Bronchial epithelial cell (primary cell): ENCODE measurements at regions not wholly inside any gene's neighbourhood (a gene's known extent, or its start where the extent isn't known, plus 50 kb on each side); places are given as distances from the start of the nearest gene placed in this dataset.

ENCODE experiments used
- DNase-seq: peaks from one replicate; pipeline ENCODE4 v3.0.0-alpha.2; 2010; ENCODE audit warnings: low read depth
- FAIRE-seq: peaks from 2 replicates; lab custom pipeline; 2011; peaks lifted over from hg19 to GRCh38; lab: Jason Lieb, UNC
- H3K27me3 ChIP-seq: 2 replicates; pipeline ENCODE4 v1.5.1; 2011; ENCODE audit warnings: low read length; ENCODE audit not compliant: control insufficient read depth, insufficient read depth
- H3K36me3 ChIP-seq: 2 replicates; pipeline ENCODE4 v1.5.1; 2011; ENCODE audit warnings: low read length; ENCODE audit not compliant: control insufficient read depth, insufficient read depth
- H3K4me3 ChIP-seq: 2 replicates; pipeline ENCODE4 v1.5.1; 2011; ENCODE audit warnings: mild to moderate bottlenecking, low read depth, low read length, control low read depth
- TF ChIP-seq, protein P1 (sequence below): IDR thresholded peaks from 2 replicates; pipeline ENCODE4 v1.5.1; 2011; ENCODE audit warnings: mild to moderate bottlenecking, moderate library complexity, low read length, control low read depth, inconsistent platforms; ENCODE audit not compliant: insufficient read depth, severe bottlenecking

- TF ChIP-seq, protein P1, sequence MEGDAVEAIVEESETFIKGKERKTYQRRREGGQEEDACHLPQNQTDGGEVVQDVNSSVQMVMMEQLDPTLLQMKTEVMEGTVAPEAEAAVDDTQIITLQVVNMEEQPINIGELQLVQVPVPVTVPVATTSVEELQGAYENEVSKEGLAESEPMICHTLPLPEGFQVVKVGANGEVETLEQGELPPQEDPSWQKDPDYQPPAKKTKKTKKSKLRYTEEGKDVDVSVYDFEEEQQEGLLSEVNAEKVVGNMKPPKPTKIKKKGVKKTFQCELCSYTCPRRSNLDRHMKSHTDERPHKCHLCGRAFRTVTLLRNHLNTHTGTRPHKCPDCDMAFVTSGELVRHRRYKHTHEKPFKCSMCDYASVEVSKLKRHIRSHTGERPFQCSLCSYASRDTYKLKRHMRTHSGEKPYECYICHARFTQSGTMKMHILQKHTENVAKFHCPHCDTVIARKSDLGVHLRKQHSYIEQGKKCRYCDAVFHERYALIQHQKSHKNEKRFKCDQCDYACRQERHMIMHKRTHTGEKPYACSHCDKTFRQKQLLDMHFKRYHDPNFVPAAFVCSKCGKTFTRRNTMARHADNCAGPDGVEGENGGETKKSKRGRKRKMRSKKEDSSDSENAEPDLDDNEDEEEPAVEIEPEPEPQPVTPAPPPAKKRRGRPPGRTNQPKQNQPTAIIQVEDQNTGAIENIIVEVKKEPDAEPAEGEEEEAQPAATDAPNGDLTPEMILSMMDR, result no peak
- DNase-seq (no peak), FAIRE-seq (no peak)
- no peaks in the 10 kb centered on the region for H3K27me3 ChIP-seq
- no peaks in the 10 kb centered on the region for H3K36me3 ChIP-seq
- H3K4me3 ChIP-seq, result no peak overlapping the region
These were observed 50.5 kb upstream of the MAP4K3 start for GRCh38 chr2:39487398-39488250.

DNA sequence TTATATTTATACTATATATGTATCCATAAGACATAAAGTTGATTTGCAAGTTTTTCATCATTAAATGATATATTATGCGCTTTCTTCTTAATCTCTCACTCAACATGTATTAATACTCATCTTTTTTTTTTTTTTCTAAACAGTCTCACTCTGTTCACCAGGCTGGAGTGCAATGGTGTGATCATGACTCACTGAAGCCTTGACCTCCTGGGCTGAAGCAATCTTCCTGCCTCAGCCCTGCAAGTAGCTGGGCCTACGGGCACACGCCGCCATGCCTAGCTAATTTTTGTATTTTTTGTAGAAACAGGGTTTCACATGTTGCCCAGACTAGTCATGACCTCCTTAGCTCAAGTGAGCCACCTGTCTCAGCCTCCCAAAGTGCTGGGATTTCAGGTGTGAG is 51.4 kb upstream of the MAP4K3 start:
- H3K27me3 ChIP-seq, result no peaks in the 10 kb centered on the region
- TF ChIP-seq, protein P1, result no peak
- DNase-seq, result peak; percentile 95
- H3K36me3 ChIP-seq, result no peaks in the 10 kb centered on the region
- no peak for FAIRE-seq
- no peak overlapping the region for H3K4me3 ChIP-seq

DNA sequence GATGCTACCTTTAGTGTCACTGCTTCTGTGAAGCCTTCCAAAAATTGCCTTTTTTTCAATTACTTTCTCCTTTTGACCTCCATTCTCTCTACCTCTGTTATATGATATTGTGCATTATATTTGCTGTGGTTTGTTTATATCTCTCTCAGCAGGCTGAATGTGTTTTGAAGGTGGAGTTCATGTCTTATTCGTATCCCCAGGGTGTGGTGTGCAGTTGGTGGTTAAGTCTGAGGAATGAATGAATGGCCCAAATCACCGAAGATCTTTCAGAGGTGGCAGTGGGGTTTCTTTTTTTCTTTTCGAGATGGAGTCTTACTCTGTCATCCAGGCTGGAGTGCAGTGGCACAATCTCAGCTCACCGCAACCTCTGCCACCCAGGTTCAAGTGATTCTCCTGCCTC is 53.5 kb upstream of the MAP4K3 start:
- no peak for FAIRE-seq
- TF ChIP-seq, protein P1, result no peak

DNA sequence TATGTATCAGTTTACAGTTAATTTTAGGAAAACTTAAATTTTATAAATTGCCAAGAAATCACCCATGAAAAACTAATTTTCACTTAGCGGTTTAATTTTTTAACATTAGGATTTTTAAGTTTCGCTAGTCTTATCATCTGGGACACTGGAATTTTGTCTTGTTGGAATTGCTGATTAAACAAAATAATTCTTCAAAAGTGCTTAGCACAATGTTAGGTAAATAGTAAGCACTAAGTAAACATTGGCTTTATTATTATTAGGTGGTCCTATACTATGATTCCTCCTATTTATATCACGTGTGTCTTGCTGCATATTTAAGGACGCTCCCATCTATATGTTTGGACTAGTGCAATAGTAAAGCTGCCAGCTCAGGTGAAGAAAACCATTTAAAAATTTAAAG is 54.6 kb upstream of the MAP4K3 start:
- FAIRE-seq (no peak), DNase-seq (no peak)
- no peaks in the 10 kb centered on the region for H3K27me3 ChIP-seq
- no peak overlapping the region for H3K4me3 ChIP-seq
- H3K36me3 ChIP-seq, result no peaks in the 10 kb centered on the region
- TF ChIP-seq, protein P1, result no peak

More for the DNA sequence above, 53.5 kb upstream of the MAP4K3 start:
- DNase-seq, result no peak
- no peaks in the 10 kb centered on the region for H3K36me3 ChIP-seq
- no peak overlapping the region for H3K4me3 ChIP-seq
- no peaks in the 10 kb centered on the region for H3K27me3 ChIP-seq

GRCh38 chr2:39492095-39492590 is 55.1 kb upstream of the MAP4K3 start:
- DNase-seq (peak; percentile 99), FAIRE-seq (no peak)
- Histone ChIP-seq H3K4me3 (no peak overlapping the region), H3K36me3 (no peaks in the 10 kb centered on the region), H3K27me3 (no peaks in the 10 kb centered on the region)
- TF ChIP-seq, protein P1, result no peak

- no peaks in the 10 kb centered on the region for H3K27me3 ChIP-seq
- no peak for FAIRE-seq
- H3K36me3 ChIP-seq, result no peaks in the 10 kb centered on the region
- H3K4me3 ChIP-seq, result no peak overlapping the region
- TF ChIP-seq, protein P1, result no peak
- no peak for DNase-seq
These were observed 55.6 kb upstream of the MAP4K3 start for GRCh38 chr2:39492716-39493115.
